ENCODE measurements at regions not wholly inside any gene's neighbourhood (a gene's known extent, or its start where the extent isn't known, plus 50 kb on each side); places are given as distances from the start of the nearest gene placed in this dataset.

DNA sequence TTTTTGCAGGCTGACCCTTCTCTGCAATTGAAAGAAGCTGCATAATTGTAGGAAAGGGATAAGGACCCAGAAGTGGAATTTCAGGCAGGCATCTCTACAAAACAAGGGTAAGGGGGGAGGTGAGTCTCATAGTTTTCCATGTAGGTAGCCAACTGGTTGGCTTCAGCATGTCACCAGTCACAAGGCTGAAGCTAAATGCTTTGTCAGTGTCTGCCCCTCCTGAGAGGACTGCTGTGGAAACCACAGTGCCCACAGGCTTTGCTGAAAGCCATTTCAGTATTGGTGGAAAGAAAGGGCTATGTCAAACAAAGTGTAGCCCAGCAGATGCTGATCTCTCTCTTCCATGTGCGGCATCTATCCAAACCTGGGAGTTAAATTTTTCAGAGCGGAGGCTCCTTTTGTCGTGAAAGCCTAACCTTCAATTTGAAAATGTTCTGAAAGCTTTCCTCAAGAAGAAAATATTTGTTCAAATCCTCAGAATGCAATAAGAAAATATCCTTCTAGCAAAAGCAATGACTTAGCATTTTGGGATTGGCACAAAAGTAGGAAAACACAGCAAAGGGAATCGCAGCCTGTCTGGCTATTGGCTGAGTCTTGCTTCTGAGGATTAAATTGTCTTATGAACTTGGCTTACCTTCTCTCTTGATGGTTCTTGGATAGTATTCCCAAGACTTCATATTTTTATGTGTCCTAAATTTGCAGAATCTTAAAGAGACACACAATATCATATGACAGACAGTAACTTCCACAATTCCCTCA is 591.7 kb downstream of the PLPP3 start:
- no peak for DNase-seq (ENCODE audit: low spot score)

DNA sequence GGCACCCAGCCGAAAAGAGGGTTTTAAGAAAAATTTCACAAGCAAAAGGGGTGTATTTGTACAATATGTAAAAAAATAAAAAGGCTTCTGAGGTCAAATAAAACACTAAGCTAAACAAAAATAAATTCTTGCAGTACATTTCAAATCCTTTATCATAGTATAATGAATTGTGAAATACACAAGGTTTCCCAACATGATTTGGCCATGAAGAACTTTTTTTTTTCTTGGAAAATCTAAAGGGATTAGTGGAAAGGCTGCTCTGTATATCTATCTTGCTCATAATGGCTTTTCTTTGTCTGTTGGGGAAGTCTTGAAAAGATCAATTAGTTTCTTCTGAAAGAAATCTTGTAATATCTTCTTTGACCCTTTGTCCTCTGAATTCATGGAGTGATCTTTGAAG is 593.4 kb downstream of the PLPP3 start:
- no peak for DNase-seq (ENCODE audit: low spot score)

DNA sequence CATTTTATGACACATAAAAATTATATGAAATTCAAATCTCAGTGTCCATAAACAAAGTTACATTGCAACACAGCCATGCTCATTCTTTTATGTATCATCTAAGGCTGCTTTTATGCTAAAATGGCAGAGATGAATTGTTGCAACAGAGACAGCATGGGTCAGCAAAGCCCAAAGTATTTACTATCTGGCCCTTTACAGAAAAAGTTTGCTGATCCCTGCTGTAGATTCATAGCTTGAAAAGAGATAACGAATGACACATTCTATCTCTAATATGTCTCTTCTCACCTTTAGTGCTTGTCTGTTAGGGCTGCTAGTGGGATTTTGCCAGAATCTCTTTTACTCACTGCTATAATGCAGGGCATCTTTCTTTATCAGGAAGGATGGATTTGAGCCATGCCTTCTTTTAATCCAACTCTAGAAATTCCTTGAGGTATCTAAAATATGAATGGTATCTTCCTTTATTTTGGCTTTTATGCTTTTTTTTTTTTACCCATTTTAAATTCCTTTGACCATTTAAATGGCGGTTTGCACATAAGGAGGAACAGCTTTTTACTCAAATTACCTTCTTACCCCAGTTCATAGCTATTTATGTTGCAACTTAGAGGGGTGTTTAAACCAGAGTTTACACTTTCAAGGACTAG is 598.2 kb downstream of the PLPP3 start:
- DNase-seq (ENCODE audit: low spot score), result no peak

DNA sequence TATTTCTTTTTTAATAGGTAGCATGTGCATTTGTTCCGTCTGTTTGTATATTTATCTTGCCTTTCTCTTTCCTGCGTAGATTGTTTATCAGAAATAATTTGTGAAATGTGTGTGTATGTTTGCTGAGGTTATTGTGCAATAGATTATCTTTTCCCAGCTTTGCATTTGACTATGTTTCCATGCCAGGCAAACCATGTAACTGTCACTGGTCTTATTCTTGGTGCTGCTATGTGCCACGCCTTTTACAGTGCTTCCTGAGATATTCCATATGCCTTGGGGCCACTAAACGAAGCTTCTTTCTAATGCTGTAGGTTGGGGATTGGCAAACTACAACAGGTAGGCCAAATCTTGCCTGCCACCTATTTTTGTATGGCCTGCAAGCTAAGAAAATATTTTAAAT is 598.8 kb downstream of the PLPP3 start:
- DNase-seq (ENCODE audit: low spot score), result no peak

DNA sequence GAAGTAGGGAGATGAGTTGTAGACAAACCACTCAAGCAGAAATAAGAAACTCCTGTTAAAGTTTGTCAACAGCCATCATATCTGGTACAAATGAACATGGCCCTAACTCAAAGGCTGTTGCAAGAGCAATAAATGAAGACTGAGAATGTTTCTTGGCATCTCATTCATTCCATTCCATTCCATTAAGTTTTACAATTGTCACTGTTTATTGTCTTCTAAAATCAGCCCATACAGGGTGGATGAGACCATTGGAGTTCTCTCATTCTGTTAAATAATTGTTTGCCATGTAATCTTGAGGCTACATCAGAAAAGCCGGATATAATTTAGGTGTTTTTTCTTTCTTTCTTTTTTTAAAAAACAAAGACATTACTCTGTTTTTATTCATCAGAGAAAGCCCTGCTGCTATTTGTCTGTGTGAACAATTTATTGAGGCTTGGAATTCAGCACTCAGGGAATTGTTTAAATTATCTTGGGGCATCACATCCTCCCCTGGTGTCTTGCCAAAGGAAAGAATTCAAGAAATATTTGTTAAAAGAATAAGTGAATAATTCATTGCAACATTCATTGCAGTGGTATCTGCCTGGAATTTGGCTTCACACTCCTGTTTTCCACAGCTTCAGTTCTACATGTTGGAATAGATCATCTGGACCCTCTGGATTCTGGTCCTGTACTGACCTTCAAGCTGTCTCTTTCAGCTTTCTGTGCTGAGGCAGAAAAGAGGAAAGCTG is 604.5 kb downstream of the PLPP3 start:
- DNase-seq (ENCODE audit: low spot score), result peak; percentile 63

DNA sequence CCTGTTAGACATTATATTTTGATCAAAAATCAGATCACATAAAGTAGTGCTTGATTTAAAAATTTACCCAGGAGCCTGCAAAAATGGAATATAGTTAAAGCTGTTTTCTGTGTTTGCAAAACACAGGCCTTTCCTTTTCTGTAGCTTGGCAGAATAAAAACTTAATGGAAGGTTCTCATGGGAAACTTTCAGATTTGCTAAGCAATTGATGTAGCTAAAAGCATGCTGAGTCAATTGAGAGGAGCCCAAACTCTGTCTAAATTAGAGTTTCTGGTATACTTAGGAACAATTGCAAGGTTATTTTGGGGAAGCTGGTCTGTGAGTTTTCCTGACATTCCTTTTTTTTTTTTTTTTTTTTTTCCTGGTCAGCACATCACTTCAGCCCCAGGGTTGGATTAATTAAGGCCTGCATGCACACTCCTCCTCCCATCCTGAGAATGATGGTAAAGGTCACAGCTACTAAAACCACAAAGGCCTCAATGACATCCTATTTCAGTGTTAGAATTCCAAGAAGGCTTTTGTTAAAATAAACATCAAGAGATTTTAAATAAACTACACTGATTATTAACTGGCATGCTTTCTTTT is 608.7 kb downstream of the PLPP3 start:
- peak; percentile 77 for DNase-seq (ENCODE audit: low spot score)

DNA sequence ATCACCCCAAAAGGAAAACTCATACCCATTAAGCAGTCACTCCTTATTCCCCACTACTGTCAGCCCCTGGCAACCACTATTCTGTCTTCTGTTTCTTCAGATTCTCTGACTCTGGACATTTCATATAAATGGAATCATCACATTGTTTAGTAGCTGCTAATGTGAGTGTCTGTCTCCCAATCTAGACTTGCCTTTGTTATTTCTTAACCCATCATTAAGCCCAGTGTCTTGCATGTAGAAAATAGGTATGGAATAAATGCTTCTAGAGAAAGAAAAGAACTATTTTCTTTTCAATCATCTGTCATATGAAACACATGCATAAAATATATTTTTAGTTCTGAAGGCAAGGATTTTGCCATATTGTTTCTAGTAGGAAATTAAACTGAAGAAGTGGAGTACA is 610.0 kb downstream of the PLPP3 start:
- no peak for DNase-seq (ENCODE audit: low spot score)

DNA sequence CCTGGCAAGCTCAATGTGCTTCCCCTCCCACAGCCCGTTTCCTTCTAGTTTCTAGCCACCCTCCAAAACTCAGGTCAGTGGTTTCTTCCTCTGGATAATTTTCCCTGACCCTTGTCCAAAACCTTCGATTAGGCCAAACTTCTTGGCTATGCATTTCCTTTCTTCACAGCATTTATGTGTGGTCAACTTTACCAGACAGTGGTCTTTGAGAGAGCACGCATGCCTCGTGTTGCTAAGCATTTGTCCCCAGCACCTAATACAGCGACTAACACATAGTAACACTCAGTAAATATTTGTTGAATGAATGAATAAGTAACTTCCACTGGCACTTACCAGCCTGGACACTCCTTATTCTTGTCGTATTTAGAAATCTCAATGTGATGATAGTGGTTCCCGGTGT is 610.7 kb downstream of the PLPP3 start:
- no peak for DNase-seq (ENCODE audit: low spot score)

DNA sequence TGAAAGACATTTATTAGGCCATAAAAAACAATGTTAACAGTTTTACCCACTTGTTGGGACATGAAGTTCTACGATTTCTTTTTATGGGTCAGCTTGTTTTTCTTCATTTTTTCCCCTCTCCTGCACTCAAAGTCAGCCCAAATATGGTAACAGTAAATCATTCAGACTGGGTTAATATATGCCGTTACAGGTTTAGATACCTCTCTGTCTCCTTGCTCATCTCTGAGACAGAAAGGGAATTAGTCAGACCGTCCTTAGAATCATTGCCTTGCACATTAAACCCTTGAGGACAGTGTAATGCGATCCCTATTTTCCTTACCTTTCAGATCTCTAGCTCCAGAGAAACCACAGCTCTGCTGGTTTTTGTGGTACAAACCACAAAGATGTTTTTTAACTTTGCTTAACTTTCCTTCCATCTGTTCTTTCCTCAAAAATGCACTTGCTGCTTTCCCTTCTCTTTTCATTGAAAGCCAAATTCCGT is 613.3 kb downstream of the PLPP3 start:
- peak; percentile 37 for DNase-seq (ENCODE audit: low spot score)

DNA sequence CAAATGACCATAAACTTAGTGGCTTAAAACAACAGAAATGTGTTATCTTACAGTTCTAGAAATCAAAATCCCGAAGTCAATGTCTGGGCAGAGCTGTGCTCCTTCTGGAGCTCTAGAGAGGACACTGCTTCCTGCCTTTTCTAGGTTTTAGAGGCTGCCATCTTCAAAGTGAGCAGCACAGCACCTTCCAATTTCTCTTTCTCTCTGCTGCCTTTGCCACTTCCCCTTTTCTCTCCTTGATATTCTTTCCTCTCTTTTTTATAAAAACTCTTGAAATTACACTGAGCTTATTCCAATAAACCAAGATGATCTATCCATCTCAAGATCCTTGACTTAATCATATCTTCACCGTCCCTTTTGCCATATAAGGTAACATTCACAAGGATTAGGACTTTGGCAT is 616.9 kb downstream of the PLPP3 start:
- DNase-seq (ENCODE audit: low spot score), result no peak

DNA sequence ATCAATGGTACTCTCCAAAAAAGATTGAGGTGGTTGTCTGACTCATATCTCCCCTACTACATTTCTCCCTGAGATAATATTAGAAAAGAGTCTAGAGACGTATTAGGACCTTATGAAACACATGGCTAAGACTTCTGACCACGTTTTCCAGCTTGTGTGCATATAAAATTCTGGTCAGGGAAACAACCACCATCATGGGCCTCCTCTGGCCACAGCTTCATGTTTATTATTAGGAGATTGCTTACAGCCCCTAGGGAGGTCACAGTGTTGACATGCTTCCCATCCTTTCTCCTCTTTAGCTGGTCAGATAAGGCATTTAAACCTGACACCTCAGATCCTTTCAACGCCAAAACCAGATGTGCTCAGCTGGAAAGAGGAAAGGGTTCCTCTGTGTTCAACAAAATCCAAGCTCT is 620.2 kb downstream of the PLPP3 start:
- no peak for DNase-seq (ENCODE audit: low spot score)

DNA sequence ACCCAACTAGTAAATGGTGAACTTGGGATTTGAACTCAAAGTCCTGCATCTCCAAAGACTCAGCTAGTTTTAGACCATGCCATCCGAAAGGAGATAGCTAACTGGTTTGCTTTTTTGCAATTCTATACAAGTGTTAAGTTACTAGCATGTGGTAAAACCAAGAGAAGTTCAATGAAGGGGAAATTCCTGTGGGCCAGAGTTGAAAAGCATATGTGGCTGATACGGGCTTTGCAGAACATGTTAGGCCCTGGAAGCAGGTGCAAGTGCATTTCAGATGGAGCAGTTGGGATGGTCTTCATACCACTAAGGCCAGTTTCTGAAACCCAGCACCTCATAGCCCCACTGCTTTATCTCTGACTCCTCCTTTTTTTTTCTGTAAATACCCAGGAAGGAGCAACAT is 620.9 kb downstream of the PLPP3 start:
- no peak for DNase-seq (ENCODE audit: low spot score)

DNA sequence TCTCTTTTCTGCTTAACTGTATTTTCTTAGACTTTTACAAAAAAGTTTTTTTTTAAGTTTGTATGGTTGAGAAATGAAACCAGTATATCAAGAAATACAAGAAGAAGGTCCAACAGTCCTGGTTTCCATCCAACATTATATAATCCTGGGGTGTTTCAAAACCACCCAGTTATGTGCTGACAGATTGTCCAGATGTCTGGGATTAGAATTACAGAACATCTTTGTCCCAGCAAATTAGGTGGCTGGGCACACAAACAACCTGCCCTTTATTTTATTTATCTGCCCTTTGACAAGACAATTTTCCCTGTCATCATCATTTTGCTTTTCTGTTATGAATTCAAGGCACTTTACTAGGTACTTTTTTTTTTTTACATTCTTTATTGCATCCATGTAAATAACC is 622.1 kb downstream of the PLPP3 start:
- no peak for DNase-seq (ENCODE audit: low spot score)

DNA sequence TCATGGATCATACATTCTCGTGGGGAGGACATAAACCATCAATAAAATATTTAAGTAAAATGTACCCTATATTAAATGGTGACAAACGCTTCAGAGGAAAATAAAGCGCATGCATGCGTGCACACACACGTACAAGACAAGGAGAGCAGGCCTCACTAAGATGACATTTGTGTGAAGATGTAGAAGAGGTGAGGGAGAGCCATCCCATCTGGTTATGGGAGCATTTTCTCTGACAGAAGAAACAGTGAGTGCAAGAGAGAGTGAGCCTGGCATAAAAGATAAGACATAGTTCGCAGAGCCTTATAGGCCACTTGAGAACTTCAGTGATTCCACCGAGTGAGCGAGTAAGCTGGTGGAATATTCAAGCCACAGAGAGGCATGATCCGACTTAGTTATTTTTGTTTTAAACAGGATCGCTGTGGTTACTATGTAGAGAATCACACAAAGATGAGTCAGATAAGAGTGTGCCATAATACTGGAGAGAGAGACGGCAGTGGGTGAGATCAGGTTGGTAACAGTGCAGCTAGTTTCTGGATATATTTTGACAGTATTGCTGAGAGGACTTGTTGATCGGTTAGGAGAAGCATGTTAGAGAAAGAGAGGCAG is 624.2 kb downstream of the PLPP3 start:
- peak; percentile 40 for DNase-seq (ENCODE audit: low spot score)

DNA sequence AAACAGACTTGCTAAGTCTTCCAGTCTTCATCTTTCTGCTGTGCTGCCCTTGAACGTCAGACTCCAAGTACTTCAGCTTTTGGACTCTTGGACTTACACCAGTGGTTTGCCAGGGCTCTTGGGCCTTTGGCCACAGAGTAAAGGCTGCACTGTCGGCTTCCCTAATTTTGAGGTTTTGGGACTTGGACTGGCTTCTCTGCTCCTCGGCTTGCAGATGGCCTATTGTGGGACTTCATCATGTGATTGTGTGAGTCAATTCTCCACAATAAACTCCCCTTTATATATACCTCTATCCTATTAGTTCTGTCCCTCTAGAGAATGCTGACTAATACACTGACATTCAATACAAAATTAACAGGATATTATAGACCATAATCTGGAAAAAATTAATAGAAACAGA is 628.1 kb downstream of the PLPP3 start:
- no peak for DNase-seq (ENCODE audit: low spot score)

DNA sequence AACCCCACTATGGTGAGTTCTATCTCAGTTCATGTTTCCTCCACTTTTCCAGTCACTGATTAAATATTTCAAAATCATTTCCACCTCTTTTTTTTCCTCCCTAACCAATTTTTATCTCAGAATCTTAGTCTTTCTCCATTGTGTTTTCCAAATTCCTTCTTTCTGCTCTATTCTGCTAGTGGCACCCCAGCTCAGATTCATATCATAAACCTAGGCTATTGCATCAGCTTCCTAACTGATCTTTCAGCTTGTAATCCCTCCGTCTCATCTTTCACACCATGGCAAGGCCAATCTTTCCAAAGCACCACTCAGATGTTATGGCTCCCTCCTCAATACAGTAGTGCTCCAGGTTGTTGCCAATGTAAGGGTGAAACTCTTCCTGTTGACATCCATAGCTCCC is 631.9 kb downstream of the PLPP3 start:
- no peak for DNase-seq (ENCODE audit: low spot score)

DNA sequence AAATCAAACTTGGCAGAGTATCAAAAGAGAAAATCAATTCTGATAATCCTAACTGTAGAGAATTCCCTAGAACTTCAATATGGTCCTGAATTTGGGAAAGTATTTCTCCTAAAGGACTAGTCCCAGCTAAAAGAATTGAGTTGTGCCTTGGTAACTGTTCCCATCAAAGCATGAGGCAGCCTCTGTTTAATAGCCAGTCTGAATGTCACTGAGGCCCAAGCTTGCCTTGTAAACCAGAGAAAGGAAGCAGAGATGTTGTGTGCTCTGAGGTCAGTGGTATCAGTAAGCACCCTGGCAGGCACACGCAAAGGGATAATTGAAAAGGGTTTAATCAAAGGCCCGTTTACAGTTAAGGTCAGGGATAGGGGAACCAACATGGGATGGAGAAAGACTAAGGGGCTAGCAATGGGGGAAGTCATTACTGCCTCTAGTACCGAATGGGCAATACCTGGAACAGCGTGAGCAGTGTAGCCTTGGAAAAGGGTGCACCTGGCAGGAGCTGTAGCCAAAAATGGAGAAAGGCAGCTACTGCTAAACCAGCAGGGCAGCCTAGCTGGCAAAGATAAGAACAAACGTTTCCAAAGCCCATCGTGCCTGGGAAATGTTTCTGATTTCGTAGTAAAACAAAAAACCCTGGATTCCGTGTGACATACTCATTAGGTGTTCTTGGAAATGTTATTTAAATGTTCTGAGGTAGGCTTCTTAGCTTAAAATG is 635.5 kb downstream of the PLPP3 start:
- DNase-seq (ENCODE audit: low spot score), result no peak

DNA sequence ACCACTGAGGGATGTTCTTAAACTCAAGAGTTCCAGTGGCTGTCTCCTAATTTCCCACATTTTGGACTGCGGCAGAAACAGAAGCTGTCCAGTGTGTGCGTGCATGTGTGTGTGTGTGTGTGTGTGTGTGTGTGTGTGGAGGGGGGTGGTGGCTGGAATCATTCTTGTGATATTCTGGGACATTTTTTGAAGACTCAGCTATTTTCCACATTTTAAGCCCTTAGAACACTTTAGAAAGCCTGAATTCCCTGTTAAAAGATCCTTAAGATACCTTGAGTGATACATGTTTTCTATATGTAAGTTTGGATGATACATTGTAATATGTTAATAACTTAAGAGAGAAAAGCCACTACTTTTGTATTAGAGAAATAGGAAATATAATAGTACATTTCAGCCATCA is 636.4 kb downstream of the PLPP3 start:
- no peak for DNase-seq (ENCODE audit: low spot score)

DNA sequence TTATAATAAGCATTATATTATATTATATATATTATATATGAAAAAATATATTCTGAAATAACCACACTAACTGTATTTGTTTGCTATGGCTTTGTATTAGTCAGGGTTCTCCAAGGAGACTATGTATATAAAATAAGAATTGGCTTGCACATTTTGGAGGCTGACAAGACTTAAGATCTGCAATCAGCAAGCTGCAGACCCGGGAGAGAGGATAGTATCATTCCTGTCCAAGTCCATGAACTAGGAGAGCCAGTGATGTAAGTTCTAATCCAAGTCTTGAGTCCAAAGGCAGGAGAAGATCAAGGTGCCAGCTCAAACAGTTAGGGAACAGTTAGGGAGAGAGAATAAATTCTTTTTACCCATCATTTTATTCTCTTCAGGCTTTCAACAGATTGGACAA is 639.5 kb downstream of the PLPP3 start:
- DNase-seq (ENCODE audit: low spot score), result no peak

DNA sequence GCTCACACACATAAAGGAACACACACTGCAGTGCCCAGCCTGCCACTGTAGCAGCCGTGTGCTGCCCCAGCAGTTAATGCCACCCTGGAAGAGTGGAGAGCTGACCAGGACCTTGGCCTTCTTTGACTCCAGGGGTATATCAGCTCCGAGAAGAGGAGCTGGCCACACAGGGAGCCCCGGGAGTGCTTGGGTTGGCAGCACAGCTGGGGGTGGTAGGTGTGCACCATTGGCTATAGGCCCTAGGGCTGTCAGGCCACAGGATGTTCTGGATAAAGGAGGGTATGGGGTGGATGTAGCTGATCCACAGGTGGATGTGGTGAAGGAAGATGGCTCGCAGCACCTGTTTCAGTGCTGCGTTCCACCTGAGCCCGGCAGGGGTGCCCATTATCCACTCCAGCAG is 640.5 kb downstream of the PLPP3 start:
- DNase-seq (ENCODE audit: low spot score), result no peak

DNA sequence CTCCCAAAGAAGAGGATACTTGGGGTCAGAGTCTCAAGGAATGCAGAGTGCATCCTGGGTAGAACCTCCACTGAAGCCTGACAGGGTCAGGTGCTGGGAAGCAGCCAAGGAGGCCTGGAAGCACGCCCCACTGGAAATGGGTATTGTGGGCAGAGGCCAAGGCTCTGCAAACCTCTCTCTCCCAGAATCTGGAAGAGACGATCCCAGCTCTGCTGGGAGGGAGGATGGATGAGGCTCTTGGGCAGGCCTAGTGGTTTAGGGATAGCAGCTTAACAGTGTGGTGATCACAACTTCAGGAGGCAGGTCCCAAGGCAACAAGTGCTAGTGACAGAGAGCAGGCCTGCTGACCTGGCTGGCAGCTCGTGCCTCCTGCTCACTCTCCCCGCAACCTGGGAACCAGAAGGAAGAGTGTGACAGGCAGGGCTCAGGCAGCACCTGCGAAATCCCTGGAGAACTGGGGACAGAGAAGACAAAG is 641.0 kb downstream of the PLPP3 start:
- DNase-seq (ENCODE audit: low spot score), result no peak

Measured in A172 (cell line).